SK-MEL-5 (cell line): ENCODE measurements at regions not wholly inside any gene's neighbourhood (a gene's known extent, or its start where the extent isn't known, plus 50 kb on each side); places are given as distances from the start of the nearest gene placed in this dataset.
"Not testable (repeated sequence)": the region's sequence is repeated elsewhere in the genome, so short reads cannot be mapped to it uniquely, and the experiment has no call there.

ENCODE experiments used
- DNase-seq: peaks from one replicate; pipeline ENCODE4 v3.0.0-alpha.2; 2016; ENCODE audit warnings: low read depth, low spot score
- in situ Hi-C: cut with HindIII; loops from 2 replicates; pipeline ENCODE4 v1.10.0; 2016; ENCODE audit warnings: low sequenced_read_pairs, high pct_unique_total_duplicates, low pct_unique_long_range_greater_than_20kb

DNA sequence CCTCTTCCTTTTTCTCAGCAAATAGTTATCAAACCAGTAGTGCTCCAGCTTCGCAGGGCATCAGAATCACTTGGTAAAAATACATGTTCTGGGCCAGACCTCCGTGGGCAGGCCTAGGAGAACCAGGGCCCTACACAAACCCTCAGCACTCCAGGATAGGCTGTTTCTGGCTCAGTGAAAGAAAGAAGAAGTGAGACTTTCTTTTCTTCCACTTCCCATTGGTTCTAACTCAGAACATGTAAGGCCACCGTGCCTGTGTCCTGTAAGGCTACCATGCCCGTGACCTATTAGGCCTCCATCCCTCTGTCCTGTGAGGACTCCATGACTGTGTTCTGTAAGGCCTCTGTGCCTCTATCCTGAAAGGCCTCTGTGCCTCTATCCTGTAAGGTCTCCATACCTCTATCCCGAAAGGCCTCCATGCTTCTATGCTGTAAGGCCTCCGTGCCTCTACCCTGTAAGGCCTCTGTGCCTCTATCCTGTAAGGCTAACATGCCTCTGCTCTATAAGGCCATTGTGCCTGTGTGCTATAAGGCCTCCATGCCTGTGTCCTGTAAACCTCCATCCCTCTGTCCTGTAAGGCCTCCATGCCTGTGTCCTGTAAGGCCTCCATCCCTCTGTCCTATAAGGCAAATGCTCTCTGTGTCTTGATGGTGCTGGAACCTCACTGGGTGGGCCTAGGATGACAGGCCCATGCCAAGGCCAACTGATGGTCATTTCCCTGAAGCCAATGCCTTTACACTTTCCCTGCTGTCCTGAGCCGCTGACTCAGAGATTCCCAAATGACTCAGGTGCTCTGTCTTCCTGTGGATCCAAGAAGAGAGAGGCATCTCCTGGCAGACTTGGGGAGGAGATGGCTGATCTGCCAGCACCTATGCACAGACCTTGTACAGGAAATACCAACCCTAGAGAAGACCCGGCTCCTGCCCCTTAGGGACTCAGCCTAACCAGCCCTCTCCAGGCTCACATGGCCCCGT is 96.6 kb upstream of the CACUL1 start:
- in situ Hi-C loops, result no loop called here
- no peak for DNase-seq

DNA sequence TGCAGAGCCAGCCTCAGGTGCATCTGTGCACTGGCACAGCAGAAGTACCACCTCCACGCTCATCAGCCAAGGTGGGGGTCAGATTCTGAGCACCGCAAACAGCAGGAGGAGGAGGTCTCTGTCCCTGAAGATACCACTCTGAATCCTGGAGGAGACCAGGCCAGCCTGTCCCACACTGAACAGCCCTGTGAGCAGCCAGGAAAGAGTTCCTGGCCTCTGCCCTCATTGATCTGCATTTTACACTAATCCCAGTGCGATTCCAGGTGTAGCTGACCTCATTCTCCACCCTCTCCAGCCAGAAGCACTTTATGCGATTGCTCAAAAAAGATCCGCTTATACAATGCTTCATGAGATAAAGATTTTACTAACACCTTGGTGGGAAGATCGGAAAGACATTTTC is 99.1 kb upstream of the CACUL1 start:
- in situ Hi-C loops, result no loop called here
- no peak for DNase-seq

DNA sequence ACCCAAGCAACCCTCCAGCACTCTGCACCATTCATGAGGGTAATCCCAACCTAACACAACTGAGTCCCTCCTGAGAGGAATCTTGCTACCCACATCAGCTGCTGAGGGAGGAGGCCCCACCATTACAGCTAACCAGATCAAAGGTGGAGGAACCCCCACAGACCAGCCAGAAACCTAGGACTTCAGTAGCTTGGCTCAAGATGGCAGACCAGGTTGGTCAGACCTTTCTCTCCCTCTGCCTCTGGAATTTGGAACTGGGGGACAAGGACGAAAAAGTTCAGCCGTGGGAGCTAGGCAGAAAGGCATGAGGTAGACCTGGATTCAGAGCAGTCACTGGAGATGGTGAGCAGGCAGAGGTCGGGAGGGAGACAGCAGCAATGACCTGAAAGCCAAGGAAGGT is 101.3 kb upstream of the CACUL1 start:
- DNase-seq, result no peak
- in situ Hi-C loops, result no loop called here

DNA sequence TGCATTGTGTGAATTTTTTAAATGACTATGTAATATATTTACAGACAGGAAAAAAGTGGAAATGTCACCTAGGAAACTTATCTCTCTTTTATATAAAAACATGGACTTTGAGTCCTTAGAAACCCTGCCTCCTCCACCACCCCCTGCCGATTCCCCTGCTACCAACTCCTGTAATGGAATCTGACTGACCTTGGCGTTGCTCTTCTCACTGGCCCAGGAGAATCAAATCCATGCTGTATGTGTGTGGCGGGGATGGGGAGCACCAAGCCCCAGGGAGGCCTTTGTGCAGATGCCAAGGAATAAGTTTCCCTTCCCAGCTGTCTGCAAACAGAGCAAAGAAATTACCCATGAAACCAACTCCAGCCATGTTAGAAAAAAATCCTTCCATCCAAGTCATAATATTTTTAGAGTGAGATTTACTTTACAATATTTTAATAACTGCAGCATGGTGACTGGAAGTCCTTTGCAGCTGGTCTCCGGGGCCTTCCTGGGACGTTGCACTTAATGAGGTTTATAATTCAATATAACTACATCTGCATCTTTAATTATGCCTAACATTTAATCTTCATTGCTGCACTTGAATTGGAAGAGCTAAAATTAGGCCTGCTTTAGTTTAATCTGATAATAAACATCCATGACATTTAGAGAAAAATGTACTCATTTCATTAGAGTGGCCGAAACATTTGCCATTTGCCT is 111.4 kb upstream of the CACUL1 start:
- in situ Hi-C loops, result no loop called here
- DNase-seq, result no peak

DNA sequence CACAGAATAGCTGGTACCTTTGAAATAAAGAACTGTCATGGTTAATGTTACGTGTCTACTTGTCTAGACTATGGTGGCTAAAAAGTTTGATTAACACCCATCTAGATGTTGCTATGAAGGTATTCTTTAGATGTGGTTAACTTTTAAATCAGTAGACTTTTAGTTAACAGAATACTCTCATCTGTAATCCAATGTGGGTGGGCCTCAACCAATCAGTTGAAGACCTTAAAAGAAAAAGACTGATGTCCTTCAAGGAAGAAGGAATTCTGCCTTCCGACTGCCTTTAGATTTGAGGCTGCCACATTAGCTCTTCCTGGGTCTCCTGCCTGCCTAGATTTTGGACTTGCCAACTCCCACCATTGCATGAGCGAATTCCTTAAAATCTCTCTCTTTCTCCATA is 113.0 kb upstream of the CACUL1 start:
- DNase-seq, result no peak
- in situ Hi-C loops, result no loop called here

DNA sequence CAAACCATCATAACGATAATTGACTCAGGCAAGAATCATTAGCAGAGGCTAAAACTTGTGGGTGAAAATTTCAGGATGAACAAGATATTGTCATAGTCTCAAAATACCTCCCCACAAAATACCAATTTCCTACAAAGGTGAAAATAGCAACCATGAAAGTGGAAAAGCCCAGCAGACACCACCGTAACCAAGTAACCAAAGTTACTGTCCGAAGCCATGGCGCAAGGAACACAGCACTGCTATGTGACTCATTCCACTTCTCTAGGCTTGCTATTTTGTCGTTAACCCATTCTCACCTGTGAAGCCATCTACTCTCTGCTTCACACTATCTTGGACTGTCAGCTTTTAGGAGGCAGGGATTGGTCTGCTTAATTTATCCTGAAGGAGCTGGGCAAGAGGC is 113.8 kb upstream of the CACUL1 start:
- in situ Hi-C loops, result no loop called here
- DNase-seq, result no peak

DNA sequence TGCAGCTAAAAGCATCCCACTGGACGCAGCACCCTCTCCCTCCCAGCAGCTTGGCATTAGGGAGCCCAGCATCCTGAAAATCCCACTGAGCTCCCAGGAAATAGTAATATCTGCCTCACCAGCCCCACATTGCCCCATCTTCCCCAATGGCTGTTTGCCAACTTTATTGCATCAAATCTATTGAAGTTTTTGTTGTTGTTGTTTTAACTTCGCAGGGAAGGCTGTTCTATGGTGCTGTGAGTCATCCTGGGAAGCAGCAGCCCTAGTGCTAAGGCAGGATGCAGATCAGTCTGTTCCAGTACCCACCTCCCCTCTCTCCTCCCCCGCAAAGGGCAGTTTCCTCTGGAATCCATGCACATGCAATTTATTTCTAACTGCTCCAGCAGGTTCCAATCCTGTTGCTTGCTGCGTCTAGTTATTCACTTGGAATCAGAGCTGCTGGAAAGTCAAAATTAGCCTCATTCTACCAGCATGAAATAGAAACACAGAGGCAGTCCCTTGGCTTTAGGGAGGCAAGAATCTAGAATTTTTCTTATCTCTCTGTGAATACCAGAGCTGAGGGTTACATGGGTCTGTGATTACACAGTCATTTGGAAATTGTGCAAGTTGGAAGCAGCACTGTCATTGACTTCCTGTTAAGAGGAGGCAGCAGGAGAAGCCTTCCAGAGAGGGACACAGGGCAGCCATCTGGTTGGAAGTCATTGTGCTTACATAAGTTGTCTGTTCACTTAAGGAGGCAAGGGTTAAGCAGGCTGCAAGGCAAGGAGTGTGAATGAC is 115.9 kb upstream of the CACUL1 start:
- no peak for DNase-seq
- in situ Hi-C loops, result no loop called here

DNA sequence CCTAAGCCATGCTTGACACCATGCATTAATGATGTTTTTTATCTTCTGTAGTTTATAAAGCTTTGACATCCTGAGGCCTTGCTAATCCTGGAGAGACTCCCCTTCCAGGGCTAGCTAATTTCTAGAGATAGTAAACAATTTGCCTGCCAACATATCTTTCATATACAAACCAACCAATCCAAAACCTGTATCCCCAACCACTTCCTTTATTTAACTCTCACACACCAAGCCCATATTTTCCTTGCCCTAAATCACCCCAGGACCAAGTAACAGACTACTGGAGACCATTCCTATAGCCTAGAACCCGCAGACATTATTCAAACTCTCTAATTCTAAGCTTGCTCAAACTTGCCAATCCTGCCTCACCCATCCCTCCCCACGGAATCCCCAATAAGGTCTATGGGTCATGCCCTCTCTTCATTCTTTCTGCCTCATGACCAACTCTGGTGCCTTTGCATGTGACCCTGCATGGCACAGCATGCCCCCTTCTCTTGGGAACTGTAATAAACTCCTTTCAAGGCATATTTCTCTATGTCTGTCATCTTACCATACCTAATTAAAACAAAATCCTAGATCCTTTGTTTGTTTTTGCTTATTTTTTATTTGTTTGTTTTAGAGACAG is 116.6 kb upstream of the CACUL1 start:
- in situ Hi-C loops, result no loop called here
- no peak for DNase-seq

DNA sequence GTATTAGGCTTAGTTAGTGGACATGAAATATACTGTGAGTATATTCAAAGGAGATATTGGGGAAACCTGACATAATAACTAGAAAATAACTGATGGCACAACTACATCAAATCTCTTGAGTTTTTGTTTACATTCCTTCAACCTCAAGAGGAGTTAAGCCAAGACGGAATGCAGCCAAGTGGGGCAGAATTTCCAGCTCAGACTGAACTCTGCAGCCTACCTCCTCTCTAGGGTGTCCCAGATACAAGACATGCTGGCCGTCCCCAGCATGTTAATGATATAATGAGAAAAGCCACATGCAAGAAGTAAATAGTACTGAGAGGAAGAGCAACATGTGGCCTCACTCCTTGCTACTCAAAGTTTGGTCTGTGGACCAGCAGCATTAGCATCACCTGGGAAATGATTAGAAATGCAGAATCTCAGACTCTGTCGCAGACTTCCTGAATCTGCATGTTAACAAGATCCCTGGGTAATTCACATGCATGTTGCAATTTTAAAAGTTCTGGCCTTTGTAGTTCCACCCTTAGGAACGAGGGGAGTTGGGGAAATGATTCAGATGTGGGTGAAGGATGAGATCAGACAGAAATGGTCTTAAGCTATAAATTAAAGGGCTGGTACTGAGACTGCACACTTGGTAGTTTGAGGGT is 118.4 kb upstream of the CACUL1 start:
- in situ Hi-C loops, result no loop called here
- DNase-seq, result no peak

DNA sequence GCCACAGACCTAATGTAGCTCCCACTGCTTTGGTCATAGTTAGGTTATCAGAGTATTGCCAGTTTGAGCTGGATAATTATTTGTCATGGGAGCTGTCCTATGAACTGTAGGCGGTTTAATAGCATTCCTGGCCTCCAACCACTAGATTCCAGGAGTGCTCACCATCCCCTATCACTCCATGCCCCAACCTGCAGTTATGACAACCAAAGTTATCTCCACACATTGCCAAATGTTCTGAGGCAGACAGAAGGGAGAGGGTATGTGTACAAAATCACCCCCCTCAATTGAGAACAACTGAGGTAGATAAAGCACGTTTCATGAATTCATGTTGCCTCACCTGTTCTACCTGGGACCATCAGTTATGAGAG is 119.0 kb upstream of the CACUL1 start:
- in situ Hi-C loops, result no loop called here
- DNase-seq, result no peak

DNA sequence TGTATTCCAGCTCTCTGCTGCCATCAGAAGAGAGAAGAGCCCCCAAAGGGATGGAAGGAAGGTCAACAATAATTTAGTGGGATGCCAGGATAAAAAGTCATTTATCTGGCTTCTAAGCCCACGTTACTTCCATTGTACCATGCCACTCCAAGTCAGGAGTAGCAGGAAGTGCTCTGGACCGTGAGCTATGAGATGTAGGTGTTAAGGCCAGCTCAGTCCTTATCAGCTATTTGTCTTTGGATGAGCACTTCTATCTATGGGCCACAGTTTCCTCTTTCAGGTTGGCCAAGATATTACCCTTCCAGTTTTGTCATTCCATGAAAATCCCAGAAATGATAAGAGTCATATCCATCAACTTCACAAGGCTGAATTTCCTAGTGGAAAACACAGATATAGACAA is 119.4 kb upstream of the CACUL1 start:
- no peak for DNase-seq
- in situ Hi-C loops, result no loop called here

DNA sequence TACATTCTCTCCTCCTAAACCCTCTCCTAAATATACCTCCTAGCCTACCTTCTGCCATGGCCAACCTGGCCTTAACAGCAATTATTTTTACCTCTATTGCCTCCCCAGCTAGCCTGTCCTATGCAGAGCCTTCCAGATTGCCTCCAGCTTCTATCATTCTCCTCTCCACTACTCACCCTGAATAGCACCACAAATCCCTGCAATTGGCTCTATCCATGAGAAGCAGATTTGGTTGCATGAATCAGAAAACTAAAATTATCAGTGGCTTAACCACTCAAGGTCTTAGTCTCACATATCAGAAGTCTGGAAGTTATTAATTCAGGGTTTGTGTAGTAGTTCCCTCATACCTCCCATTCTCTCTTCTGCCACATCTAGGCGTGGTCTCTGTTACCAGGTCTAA is 120.3 kb upstream of the CACUL1 start:
- no peak for DNase-seq
- in situ Hi-C loops, result no loop called here

DNA sequence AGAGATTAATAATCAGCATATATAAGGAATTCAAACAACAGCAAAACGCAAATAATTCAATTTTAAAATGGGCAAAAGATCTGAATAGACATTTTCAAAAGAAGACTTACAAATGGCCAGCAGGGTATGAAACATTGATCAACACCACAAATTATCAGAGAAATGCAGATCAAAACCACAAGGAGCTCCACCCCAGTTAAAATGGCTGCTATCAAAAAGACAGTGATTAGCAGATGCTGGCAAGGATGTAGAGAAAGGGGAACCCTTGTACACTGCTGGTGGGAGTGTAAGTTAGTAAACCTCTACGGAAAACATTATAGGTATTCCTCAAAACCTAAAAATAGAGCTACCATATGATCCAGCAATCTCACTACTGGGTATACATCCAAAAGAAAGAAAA is 128.0 kb upstream of the CACUL1 start:
- no peak for DNase-seq
- in situ Hi-C loops, result no loop called here

DNA sequence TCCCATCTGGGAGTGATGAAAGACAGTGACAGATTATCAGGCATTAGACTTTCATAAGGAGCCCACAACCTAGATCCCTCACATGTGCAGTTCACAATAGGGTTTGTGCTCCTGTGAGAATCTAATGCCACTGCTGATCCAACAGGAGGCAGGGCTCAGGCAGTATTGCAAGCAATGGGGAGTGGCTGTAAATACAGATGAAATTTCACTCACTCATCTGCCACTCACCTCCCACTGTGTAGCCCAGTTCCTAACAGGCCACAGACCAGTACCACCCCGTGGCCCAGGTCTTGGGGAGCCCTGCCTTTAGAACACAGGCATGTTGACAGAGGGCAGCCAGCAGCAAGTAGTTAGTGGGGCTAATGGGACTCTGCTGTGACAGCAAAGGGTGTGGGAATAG is 137.3 kb upstream of the NANOS1 start:
- in situ Hi-C loops, result no loop called here
- DNase-seq, result no peak

DNA sequence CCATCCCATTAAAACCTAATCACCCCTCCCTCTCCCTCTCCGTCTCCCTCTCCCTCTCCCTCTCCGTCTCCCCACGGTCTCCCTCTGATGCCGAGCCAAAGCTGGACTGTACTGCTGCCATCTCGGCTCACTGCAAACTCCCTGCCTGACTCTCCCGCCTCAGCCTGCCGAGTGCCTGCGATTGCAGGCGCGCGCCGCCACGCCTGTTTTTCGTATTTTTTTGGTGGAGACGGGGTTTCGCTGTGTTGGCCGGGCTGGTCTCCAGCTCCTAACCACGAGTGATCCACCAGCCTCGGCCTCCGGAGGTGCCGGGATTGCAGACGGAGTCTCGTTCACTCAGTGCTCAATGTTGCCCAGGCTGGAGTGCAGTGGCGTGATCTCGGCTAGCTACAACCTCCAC is 134.6 kb upstream of the NANOS1 start:
- DNase-seq, in situ Hi-C loops: not testable (repeated sequence)

DNA sequence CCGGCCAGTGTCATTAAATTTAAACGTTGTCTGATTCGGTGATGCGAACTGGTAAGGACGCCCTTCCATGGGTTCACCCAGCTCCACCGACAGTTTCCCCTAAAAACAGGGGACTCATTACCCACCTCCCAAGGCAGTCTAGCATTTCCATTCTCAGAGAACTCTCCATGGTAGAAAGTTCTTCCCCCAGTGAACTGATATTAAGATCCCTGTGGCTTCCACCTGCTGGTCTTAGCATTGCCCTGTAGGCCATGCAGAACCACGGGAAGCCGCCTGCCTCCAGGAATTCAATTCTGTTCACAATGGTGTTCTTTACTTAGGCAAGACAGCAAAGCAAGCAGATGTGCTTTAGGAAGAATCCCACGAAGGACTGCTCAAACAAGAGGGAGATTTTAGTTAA is 128.9 kb upstream of the NANOS1 start:
- DNase-seq, result no peak

DNA sequence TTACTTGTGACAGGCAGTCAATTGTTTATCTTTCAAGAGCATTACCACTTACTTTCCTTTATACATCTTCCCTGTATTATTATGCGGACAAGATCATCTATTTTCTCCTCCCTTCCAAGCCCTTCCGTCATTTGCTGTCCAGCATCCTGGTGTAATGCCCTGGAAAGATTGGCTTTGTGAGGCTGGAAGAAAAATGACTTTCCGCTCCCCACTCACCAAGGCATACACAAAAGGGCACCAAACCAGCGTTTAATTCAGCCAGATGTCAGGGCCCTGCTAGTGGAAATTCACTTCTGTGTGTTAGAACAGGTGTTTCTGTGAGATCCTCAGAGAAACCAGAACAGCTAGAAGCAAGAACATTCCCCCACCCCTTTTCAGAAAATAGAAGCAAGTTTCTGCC is 128.1 kb upstream of the NANOS1 start:
- DNase-seq, result no peak
- in situ Hi-C loops, result no loop called here

More for the DNA sequence above, 128.9 kb upstream of the NANOS1 start:
- in situ Hi-C loops, result no loop called here

DNA sequence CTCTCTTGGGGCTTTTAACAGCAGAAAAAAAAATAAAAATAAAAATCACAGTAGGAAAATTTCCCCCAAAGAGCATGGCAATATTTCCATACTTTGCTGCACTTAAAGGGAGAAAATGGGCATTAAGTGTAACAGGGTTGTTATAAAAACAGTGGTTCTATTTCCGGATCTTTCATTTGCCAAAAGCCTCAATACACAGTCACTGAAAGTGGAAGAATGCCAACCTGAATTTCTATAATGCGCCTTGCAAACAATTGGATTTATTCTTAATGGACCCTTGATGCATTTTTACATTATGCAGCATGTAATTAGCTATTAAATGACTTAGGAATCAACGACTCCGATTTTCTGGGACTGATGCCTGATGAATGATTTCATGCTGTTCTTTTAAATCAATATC is 127.6 kb upstream of the NANOS1 start:
- in situ Hi-C loops, result no loop called here
- DNase-seq, result no peak
